NCI-H2081 (cell line): ENCODE measurements at regions not wholly inside any gene's neighbourhood (a gene's known extent, or its start where the extent isn't known, plus 50 kb on each side); places are given as distances from the start of the nearest gene placed in this dataset.
"Not testable (repeated sequence)": the region's sequence is repeated elsewhere in the genome, so short reads cannot be mapped to it uniquely, and the experiment has no call there.

Experiments
- DNase-seq, 2 experiments: peaks; one replicate each; lab custom pipeline; 2025; lab: John Stamatoyannopoulos, UW

DNA sequence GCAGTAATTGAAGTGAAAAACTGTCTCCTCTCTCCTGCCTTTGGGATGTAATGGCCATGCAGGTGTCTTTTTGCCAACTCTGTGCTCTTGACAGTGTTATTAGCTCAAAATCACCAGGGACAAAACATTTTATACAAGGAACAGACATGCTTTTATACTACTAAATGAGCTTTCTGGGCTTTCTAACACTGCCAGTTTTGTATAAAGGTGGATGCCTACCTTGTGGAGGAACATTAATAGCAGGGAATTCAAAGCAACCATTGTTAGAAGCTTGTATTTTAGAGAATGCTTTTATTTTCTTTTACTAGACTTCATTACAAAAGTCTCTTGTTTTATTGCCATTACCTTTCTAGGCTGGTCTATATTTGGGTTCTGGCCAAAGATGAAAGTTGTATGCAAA is 54.7 kb upstream of the ARSJ start:
- DNase-seq, result no peak

DNA sequence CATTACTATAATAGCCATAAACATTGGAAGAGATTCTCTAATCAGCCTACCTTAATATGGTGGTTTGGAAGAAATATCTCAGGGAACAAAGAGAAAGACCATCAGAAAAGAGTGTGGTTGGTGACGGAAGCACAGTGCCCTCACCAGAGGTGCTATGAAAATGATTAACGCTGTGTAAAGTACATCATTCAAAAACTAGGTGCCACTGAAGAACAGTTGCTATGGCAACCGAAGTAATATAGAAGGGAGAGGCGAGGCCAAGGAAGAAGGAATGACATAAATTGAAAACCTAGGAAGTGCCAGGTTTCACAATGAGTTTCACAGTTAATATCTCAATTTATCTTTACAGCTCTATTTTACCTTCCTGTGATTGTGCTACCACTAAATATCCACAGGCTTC is 57.0 kb upstream of the ARSJ start:
- peak in 1 of 2 experiments; percentile 3 for DNase-seq

DNA sequence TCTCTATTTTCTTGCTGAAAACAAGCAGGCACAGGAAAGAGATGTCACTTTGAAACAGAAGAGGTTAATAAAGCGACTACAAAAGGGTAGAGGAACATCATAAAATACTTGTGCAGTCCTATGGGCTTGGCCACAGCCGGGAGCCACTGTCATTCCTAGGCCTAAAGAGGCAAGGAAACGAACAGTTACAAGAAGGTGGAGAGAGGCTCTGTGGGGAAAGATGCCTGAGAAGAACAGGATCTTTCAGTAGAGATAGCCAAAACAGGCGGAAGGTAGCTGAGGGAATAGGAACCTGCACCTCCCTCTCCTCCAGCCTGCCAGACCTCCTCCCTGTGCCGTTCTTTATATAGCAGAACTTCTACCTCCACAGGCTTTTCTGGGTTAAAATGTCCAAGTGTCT is 57.4 kb upstream of the ARSJ start:
- DNase-seq, result no peak

DNA sequence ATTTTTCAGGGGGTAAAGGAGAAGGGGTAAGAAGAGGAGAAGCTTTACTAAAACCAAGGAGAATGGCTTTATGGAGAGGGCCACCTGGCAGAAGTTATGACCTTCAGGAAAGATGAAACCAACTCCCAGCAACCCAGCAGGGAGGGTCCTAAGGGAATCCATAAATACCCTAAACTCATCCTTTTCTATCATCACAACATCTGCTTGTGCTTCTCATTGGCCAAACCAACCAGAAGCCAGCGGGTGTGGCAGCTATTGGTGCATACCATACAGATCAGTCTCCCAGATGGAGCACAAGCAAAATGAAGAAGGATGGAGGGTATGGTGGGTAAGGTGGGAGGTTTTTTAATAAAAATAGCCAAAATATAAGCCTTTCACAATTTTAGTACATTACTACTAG is 58.5 kb upstream of the ARSJ start:
- DNase-seq, result no peak

DNA sequence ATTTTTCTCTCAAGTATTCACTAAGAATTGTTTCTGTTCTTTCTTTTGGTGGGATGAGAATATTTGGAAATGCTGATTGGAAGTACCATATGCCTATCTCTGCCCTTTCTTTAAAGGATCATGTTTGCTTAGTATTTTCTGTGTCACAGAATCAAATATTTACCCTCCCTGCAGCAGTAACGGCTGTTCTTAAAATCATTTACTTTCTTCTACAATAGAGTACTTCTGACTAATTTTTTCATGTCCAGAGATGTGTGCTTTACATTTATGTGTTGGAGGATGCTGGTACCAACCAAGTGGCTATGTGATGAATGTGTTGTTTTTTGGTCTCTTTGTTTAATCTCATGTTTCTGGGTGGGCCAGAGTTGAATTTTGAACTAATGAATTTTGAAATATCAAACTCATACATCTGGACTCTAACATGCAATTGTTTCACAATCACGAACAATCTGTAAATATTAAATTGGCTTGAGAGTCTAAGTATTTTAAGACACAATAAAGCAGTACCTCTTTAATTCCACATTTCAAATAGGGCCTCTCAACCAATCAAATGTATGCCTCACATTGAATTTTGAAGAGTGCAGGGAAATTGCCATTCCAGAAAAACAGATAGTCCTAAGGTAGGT is 59.4 kb upstream of the ARSJ start:
- peak in 1 of 2 experiments; percentile 30 for DNase-seq

DNA sequence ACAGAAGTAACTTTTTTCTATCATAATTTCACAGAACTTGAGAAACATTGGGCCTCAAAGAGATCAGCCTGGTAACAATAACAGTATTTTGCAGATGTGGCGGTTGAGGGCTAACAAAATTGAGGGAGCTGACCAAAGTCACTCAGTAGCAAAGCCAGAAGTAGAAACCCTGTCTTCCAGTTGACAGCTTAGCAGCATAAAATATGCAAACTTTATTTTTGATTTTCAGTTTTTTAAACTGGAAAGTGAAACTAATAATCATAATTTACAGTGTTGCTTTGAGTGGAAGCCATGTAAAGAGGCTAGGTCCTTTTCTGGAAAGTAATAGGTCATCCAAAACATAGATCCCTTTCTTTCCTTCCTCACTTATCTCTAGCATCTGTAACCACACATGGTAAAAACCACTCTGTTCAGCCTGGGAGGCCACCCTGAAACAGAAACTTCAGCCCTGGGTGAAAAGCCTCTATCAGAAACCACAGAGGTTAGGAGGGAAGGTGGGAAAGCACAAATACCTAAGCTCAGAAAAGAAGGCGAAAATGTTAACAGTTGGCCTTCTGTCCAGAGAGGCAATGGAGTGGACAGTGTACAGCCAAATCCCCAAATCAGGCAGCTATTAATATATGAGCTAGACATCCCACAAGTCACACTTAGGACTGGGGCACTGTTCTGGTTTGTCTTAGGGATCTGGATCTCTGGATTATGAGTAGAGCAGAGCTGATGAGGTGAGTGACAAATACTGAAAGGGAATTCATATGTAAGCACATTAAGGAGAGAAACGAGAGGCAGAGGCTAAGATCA is 61.1 kb upstream of the ARSJ start:
- DNase-seq, result no peak

DNA sequence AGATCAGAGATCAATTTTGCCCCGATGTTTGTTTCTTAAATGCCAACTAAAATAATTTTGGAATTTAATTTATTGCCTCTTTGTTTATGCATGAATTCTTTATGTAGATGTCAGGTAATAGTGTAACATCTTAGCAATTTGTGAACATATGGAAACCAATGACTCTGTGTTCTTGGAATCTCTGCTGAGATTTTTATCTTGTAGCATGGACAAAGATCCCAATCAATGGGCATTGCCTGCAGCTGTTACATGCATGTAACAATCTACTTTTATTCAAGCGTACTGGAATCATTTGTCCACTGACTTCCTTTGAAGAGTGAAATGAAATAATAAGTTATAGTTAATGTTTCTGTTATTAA is 61.6 kb upstream of the ARSJ start:
- no peak for DNase-seq

DNA sequence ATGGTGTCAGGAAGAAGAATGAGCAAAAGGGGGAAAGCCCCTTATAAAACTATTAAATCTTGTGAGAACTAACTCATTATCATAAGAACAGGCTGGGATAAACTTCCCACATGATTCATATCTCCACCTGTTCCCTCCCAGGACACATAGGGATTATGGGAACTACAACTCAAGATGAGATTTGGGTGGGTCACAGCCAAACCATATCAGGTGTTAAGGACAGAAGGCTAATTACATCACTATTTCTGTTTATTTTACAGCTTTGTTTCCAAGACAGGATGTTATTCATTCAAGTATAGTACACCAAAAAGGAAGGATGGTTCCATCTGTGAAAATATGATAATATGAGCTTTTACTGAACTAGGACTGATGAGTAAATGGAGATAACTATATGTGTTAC is 63.7 kb upstream of the ARSJ start:
- no peak for DNase-seq

DNA sequence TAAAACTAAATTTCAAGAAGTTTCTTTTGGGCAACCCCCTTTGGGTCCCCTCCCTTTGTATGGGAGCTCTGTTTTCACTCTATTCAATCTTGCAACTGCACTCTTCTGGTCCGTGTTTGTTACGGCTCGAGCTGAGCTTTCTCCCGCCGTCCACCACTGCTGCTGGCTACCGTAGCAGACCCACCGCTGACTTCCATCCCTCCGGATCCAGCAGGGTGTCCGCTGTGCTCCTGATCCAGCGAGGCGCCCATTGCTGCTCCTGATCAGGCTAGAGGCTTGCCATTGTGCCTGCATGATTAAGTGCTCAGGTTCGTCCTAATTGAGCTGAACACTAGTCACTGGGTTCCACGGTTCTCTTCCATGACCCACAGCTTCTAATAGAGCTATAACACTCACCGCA is 64.9 kb upstream of the ARSJ start:
- DNase-seq, result not testable (repeated sequence)

DNA sequence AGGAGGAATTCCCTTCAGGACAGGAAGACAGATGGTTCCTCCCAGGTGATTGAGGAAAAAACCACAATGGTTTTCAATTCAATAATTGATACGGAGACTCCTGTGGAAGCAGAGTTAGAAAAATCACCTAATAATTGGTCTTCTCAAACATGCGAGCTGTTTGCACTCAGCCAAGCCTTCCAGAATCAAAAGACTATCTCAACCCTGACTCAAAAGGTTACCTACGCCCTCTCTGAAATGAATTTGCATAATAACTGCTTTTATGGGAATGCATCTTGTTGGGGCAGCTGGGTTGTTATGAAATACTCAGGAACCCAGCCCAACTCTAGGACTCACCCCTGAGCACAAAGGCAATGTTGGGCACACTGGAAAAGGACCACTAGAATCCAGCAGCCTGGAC is 66.9 kb upstream of the ARSJ start:
- DNase-seq, result no peak

DNA sequence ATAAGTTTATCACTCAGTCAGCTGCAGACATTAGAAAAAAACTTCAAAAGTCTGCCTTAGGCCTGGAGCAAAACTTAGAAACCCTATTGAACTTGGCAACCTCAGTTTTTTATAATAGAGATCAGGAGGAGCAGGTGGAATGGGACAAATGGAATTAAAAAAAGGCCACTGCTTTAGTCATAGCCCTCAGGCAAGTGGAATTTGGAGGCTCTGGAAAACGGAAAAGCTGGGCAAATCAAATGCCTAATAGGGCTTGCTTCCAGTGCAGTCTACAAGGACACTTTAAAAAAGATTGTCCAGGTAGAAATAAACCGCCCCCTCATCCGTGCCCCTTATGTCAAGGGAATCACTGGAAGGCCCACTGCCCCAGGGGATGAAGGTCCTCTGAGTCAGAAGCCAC is 68.7 kb upstream of the ARSJ start:
- DNase-seq, result not testable (repeated sequence)

DNA sequence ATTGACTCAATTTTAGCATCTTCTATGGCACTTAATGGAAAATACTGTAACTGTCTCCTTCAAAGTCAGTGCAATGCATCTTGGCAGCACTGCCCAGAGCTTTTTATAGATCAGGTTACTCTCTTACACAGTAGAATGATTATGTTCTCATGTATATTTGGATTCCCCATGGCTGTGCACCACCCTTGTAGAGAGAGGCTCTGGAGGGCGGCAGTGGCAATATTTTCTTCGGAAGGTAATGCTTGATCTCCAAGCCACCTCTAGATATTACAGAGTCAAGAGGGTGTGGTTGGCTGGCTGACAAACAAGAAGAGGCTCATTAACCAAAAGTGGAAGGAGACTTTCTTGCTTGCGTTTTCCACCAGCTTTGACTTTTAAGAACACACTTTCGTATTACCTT is 72.8 kb upstream of the ARSJ start:
- no peak for DNase-seq

DNA sequence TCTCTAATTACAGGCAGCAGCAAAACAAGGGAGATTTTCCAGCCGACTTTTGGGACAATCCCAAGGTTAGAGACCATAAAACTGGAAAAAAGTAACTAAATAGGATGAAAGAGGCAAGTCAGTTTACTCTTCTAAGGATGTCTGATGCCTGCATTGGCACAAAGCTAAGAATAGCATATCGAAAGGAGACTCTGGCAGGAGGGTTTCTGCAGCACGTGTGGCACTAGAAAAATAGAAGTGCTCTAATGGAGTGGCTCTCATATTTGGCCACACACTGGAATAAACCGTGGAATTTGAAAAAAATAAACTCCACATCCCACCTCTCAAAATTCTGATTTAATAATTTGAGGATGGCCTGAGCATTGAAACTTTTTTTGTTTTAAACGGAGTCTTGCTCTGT is 77.2 kb upstream of the ARSJ start:
- no peak for DNase-seq

DNA sequence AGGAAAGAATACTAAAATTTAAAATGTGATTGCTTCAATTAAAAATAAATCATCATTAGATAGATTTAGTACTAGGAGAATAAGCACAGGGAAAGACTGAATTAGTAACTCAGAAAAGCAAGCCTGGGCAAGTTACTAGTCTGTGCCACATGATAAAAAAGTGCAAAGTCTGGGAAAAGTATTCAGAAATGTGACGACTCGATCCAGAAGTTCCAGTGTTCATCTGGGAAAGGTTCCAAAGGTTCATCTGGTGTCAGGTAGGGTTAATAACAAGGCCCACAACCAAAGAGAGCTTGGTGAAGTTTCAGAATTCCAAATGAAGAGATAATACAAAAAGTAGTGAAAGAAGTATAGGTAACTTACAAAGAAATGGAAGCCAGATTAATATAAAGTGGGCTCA is 78.3 kb upstream of the ARSJ start:
- no peak for DNase-seq

DNA sequence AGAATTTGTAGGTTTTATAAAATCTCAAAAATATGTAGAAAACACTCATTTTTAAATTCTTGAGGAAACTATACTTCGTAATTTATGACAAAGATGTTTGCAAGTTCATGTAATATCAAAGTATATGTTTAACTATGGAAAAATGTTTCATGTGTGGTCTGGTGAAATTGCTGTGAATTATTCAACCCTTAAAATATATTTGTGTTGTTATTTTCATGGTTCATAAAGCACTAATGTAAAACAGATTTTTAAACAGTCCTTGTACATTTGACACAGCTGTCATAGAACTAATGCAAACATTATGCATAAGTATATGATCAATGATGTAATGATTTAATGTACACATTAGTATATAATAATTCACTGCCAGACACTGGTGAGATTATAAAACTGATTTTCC is 83.1 kb upstream of the ARSJ start:
- no peak for DNase-seq

DNA sequence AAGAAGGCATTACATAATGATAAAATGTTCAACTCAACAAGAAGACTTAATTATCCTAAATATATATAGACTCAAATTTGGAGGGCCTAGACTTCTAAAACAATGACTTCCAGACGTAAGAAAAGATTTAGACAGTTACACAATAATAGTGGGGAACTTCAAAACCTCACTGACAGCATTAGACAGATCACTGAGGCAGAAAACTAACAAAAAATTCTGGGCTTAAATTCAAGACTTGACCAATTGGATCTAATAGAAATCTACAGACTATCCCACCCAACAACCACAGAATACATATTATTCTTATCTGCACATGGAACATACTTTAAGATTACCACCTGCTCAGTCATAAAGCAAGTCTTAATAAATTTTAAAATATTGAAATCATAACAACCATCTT is 93.3 kb upstream of the ARSJ start:
- no peak for DNase-seq

DNA sequence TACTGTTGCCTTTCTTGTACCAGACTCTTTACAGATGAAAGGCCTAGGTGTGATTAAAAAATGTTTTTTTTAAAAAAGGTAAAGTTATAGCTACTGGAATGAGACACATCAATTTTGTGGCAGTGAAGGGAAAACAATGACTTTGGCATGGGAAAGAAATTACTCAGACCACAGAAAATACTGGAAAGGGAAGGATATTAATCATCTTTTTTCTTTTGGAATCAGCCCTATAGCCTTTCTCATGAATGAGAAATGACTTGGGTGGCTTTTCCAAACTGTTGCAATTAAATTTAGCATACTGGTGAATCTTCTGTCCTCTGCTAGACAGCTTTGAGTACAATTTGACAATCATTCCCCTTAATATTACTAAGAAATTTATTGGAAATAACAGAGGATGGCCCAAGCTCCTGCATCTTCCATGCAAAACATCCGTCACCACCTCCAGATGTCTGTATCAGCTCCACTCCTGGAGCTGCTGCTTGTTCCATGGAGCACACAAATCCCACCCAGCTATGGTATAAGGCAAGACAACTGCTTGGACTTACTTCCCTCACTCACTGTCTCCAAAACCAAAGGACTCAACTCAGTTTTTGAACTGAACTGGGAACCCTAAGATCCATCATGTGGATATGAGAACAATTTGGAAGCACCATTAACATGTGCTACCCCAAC is 97.6 kb upstream of the ARSJ start:
- DNase-seq, result no peak

DNA sequence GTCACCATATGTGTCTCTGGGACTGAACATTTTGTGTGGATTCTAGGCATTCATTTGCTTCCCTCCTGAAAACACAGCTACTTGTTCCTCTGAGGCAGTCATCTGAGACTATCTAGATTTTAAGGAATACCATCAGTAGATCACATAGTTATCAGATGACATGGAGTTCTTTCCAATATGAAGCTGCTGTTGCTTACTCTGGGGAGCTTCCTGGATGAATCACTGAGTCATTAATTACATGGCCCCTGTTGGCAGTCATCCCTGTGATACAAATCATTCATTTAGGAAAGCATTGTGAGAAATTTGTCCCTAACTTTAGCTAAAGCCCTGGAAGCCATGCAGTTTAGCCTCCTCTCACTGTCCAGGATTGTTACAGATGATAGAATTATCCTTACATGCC is 98.2 kb upstream of the ARSJ start:
- no peak for DNase-seq

DNA sequence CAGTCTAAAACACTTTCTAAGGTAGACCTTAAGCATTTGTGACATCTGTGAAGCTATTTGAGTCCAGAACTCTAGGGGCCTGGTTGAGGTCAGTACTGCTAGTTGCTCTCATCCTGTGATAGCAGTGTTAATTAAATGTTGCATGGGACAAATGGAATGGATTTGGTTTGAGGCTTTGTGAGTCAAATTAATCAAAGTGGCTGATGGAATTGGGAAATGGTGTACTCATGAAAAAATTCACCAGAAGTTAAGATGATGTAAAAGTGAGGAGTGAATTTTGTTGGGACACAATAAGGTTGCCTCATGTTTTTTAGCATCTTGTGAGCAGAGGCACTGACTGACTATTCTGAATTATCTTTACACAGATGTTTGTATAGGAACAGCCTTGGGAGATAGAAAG is 99.2 kb upstream of the ARSJ start:
- DNase-seq, result no peak

DNA sequence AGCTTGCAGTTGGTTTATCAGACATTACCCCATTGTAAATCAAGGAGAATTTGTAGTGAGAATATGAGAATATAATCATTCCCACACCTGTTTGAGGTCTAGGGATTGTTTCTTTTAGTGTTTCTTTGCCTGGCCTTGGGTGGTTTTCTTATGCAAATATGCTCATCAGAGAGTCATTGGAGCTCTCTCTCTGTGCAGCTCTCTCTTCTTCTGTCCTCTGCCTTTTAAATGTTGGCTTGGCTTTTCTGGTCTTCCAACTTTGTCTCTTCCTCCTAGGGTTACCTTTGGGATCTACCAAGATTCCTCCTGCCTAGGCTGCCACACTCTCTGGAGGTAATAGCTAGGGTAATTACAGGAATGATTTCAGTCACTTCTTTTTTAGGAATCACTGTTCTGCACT is 102.3 kb upstream of the ARSJ start:
- no peak for DNase-seq

DNA sequence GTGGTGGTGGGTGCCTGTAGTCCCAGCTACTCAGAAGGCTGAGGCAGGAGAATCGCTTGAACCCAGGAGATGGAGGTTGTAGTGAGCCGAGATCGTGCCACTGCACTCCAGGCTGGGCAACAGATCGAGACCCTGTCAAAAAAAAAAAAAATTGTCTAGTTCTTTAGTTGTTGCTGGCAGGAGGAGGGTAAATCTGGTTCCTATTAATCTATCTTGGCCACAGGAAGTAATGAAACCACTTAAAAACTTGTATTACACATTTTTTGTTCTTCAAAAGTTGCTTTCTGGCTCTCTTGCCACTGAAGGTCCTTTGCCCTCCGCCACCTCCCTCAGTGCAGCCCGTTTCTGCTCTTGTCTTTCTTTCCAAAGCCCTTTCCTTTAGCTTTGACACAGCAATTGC is 102.9 kb upstream of the ARSJ start:
- DNase-seq, result no peak

DNA sequence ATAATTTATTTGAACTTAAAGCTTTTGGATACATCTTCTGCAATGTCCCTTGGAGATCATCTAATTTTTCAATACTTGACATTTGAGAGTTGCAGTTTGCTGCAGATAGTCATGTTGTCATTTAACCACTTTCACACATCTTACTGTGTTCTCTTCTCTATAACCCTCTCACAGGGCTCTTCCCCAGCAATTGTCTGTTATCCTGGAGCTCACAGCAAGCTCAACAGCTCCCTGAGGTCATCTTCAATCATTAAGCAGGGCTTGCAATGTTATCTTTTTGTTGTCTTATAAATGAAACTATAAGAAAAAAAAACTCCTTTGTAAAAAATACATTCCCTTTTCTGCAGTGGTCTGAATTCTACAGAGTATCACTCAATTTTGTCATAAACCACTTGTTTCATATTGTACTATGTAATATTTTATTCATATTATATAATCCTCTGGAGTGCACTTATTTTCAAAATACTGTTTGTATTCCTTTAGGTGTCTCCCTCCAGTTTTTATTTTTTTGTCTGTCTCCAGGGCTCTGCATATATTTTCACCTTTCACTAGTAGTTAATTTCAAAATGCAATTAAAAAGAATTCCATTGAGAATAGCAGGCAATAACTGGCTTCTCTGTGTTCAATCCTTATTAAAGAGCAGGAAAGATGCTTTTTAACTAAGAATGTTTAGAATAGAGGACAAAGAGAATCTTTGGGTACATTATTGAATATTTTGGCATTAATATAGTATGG is 106.3 kb upstream of the ARSJ start:
- no peak for DNase-seq
